ENCODE measurements at regions not wholly inside any gene's neighbourhood (a gene's known extent, or its start where the extent isn't known, plus 50 kb on each side); places are given as distances from the start of the nearest gene placed in this dataset.

- no peaks in the 10 kb centered on the region for H3K4me1 ChIP-seq
- H3K27ac ChIP-seq: no peak overlapping the region
- H3K36me3 ChIP-seq: no peaks in the 10 kb centered on the region
- H3K27me3 ChIP-seq: no peaks in the 10 kb centered on the region
- no peak overlapping the region for H3K4me3 ChIP-seq
- intact Hi-C loops (cut with DNase I; ENCODE audit: low total_unique reads): no loop called here
- H3K9me3 ChIP-seq: no peaks in the 10 kb centered on the region
- TF ChIP-seq CTCF (IDR thresholded peaks at IDR 0.05) (no peak), POLR2AphosphoS5 (IDR thresholded peaks at IDR 0.05) (no peak), POLR2A (IDR thresholded peaks at IDR 0.05) (no peak)
- no peak for DNase-seq (ENCODE audit: low spot score in 2 of 2)
These were observed 275.3 kb upstream of the CDH6 start for GRCh38 chr5:30918171-30918570.

- intact Hi-C loops (cut with DNase I; ENCODE audit: low total_unique reads): no loop called here
- H3K36me3 ChIP-seq: no peaks in the 10 kb centered on the region
- no peak overlapping the region for H3K4me3 ChIP-seq
- DNase-seq (ENCODE audit: low spot score in 2 of 2): no peak
- TF ChIP-seq CTCF (IDR thresholded peaks at IDR 0.05) (no peak), POLR2AphosphoS5 (IDR thresholded peaks at IDR 0.05) (no peak), POLR2A (IDR thresholded peaks at IDR 0.05) (no peak)
- no peak overlapping the region for H3K27ac ChIP-seq
- no peaks in the 10 kb centered on the region for H3K4me1 ChIP-seq
- H3K9me3 ChIP-seq: no peaks in the 10 kb centered on the region
- no peaks in the 10 kb centered on the region for H3K27me3 ChIP-seq
These were observed 285.1 kb upstream of the CDH6 start for GRCh38 chr5:30908356-30908755.

GRCh38 chr5:30900367-30900766, 293.1 kb upstream of the CDH6 start:
- Histone ChIP-seq H3K9me3 (no peaks in the 10 kb centered on the region), H3K27ac (no peak overlapping the region), H3K36me3 (no peaks in the 10 kb centered on the region), H3K4me3 (no peak overlapping the region), H3K4me1 (no peaks in the 10 kb centered on the region), H3K27me3 (no peaks in the 10 kb centered on the region)
- DNase-seq (ENCODE audit: low spot score in 2 of 2): no peak
- TF ChIP-seq POLR2AphosphoS5 (IDR thresholded peaks at IDR 0.05) (no peak), CTCF (IDR thresholded peaks at IDR 0.05) (no peak), POLR2A (IDR thresholded peaks at IDR 0.05) (no peak)
- intact Hi-C loops (cut with DNase I; ENCODE audit: low total_unique reads): no loop called here

- intact Hi-C loops (cut with DNase I; ENCODE audit: low total_unique reads): no loop called here
- H3K4me1 ChIP-seq: no peaks in the 10 kb centered on the region
- DNase-seq (ENCODE audit: low spot score in 2 of 2): no peak
- no peaks in the 10 kb centered on the region for H3K27me3 ChIP-seq
- H3K27ac ChIP-seq: no peak overlapping the region
- no peaks in the 10 kb centered on the region for H3K36me3 ChIP-seq
- H3K4me3 ChIP-seq: no peak overlapping the region
- TF ChIP-seq POLR2A (IDR thresholded peaks at IDR 0.05) (no peak), POLR2AphosphoS5 (IDR thresholded peaks at IDR 0.05) (no peak), CTCF (IDR thresholded peaks at IDR 0.05) (no peak)
- no peaks in the 10 kb centered on the region for H3K9me3 ChIP-seq
These were observed 298.7 kb upstream of the CDH6 start for GRCh38 chr5:30894811-30895210.

GRCh38 chr5:30891660-30892059, 301.8 kb upstream of the CDH6 start:
- DNase-seq (ENCODE audit: low spot score in 2 of 2): no peak
- Histone ChIP-seq H3K4me3 (no peak overlapping the region), H3K4me1 (no peaks in the 10 kb centered on the region), H3K9me3 (no peaks in the 10 kb centered on the region), H3K27me3 (no peaks in the 10 kb centered on the region), H3K27ac (no peak overlapping the region), H3K36me3 (no peaks in the 10 kb centered on the region)
- intact Hi-C loops (cut with DNase I; ENCODE audit: low total_unique reads): no loop called here
- TF ChIP-seq CTCF (IDR thresholded peaks at IDR 0.05): no peak
- no peak for TF ChIP-seq POLR2AphosphoS5 (IDR thresholded peaks at IDR 0.05)
- TF ChIP-seq POLR2A (IDR thresholded peaks at IDR 0.05): no peak
